Suprapubic skin (tissue), 3 donors: ENCODE measurements at regions not wholly inside any gene's neighbourhood (a gene's known extent, or its start where the extent isn't known, plus 50 kb on each side); places are given as distances from the start of the nearest gene placed in this dataset.

Experiments
- EP300 ChIP-seq: sonication (generic); formaldehyde crosslinking; IDR thresholded peaks from one replicate; pipeline ENCODE4 v1.6.1; 2017; ENCODE audit warnings: antibody characterized with exemption
- TF ChIP-seq, protein P1 (sequence below), 2 donors: fragments of 200-600 bp in 1 of 2; fragments of 450-650 bp in 1 of 2; sonication (generic) in 1 of 2; IDR thresholded peaks; one replicate each; pipeline ENCODE4 v1.5.1; 2016 to 2019; ENCODE audit warnings: antibody characterized with exemption in 2 of 2, mild to moderate bottlenecking in 1 of 2, moderate library complexity in 1 of 2

DNA sequence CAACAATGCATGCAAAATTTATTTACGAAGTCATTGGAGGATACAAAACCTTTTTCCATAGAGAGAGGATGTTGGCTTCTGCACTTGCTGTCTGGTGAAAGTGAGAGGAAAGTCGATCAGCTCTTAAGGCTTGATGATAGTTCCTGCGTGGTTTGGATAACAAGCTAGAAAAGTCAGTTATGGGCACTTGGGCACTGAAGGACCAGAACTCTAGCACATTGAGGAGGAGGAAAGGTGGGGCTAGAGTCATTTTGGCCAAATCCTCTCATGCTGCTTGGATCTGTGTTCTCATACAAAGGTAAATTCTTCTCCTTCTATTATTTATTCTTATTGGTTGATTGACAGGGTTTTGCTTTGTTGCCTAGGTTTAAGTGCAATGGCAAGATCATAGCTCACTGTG lies 245.9 kb upstream of the ADAMTSL1 start:
- no peak for TF ChIP-seq EP300
- TF ChIP-seq, protein P1, sequence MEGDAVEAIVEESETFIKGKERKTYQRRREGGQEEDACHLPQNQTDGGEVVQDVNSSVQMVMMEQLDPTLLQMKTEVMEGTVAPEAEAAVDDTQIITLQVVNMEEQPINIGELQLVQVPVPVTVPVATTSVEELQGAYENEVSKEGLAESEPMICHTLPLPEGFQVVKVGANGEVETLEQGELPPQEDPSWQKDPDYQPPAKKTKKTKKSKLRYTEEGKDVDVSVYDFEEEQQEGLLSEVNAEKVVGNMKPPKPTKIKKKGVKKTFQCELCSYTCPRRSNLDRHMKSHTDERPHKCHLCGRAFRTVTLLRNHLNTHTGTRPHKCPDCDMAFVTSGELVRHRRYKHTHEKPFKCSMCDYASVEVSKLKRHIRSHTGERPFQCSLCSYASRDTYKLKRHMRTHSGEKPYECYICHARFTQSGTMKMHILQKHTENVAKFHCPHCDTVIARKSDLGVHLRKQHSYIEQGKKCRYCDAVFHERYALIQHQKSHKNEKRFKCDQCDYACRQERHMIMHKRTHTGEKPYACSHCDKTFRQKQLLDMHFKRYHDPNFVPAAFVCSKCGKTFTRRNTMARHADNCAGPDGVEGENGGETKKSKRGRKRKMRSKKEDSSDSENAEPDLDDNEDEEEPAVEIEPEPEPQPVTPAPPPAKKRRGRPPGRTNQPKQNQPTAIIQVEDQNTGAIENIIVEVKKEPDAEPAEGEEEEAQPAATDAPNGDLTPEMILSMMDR (IDR thresholded peaks at IDR 0.05): no peak
